A549 (cell line): ENCODE measurements at regions not wholly inside any gene's neighbourhood (a gene's known extent, or its start where the extent isn't known, plus 50 kb on each side); places are given as distances from the start of the nearest gene placed in this dataset.

ENCODE experiments used
- ATAC-seq, 2 experiments: fragments of 200-7000 bp in 1 of 2; fragments of >200 bp in 1 of 2; cut with Nextera tagmentation in 1 of 2; cut with Tn5 transposase in 1 of 2; 3 replicates each; pipeline versions ENCODE4 v1.8.0 to v1.9.1; 2018 to 2020; ENCODE audit warnings: mild to moderate bottlenecking in 1 of 2, moderate library complexity in 1 of 2
- CTCF ChIA-PET: fragments of 300-600 bp; sonication (Branson Sonifier 250); formaldehyde crosslinking; extraction: SDS; loops from one replicate; lab custom pipeline; 2021; ENCODE audit warnings: antibody characterized with exemption, inconsistent platforms; lab: Yijun Ruan, JAX
- POLR2A ChIA-PET: fragments of 350-600 bp; formaldehyde crosslinking; extraction: SDS; loops from one replicate; lab custom pipeline; 2021; ENCODE audit warnings: antibody characterized with exemption, inconsistent platforms; lab: Yijun Ruan, JAX
- DNase-seq, 2 experiments: peaks; one replicate each; pipeline versions ENCODE4 v3.0.0 to v3.0.0-alpha.2; 2011 to 2016; ENCODE audit warnings: low read depth in 1 of 2, low spot score in 1 of 2
- FAIRE-seq: peaks from 2 replicates; lab custom pipeline; 2011; peaks lifted over from hg19 to GRCh38; lab: Jason Lieb, UNC
- H3K27ac ChIP-seq, 2 experiments: fragments of >200 bp; sonication (Bioruptor Twin); formaldehyde crosslinking; 3 replicates each; pipeline ENCODE4 v1.5.1; 2016 to 2017
- H3K4me1 ChIP-seq: fragments of >200 bp; sonication (Bioruptor Twin); formaldehyde crosslinking; 3 replicates; pipeline ENCODE4 v1.6.1; 2016
- H3K4me2 ChIP-seq: fragments of >200 bp; sonication (Bioruptor Twin); formaldehyde crosslinking; 3 replicates; pipeline ENCODE4 v1.6.1; 2016
- H3K4me3 ChIP-seq: fragments of >200 bp; sonication (Bioruptor Twin); formaldehyde crosslinking; 3 replicates; pipeline ENCODE4 v1.5.1; 2016
- H3K9me3 ChIP-seq: fragments of >200 bp; sonication (Bioruptor Twin); formaldehyde crosslinking; 3 replicates; pipeline ENCODE4 v1.6.1; 2016
- BCL3 ChIP-seq: fragments of >200 bp; sonication (Bioruptor Twin); formaldehyde crosslinking; IDR thresholded peaks from 3 replicates; pipeline ENCODE4 v1.6.1; 2016
- BHLHE40 ChIP-seq: IDR thresholded peaks from 2 replicates; pipeline ENCODE4 v1.6.1; 2012; ENCODE audit warnings: low read depth, low read length, inconsistent platforms
- CTCF ChIP-seq: fragments of >200 bp; sonication (Bioruptor Twin); formaldehyde crosslinking; IDR thresholded peaks from 3 replicates; pipeline ENCODE4 v1.5.1; 2016
- EP300 ChIP-seq, 2 experiments: fragments of >200 bp; sonication (Bioruptor Twin); formaldehyde crosslinking; IDR thresholded peaks; 2 replicates in 1 of 2; 3 replicates in 1 of 2; pipeline ENCODE4 v1.6.1; 2016 to 2017
- ESRRA ChIP-seq: fragments of 150-350 bp; IDR thresholded peaks from 2 replicates; pipeline ENCODE4 v1.6.1; 2014; ENCODE audit warnings: mild to moderate bottlenecking, low read length, borderline replicate concordance
- FOSL2 ChIP-seq, 2 experiments: fragments of 450-650 bp in 1 of 2; fragments of >200 bp in 1 of 2; sonication (Bioruptor Twin) in 1 of 2; formaldehyde crosslinking; IDR thresholded peaks; 2 replicates each; pipeline versions ENCODE4 v1.5.0 to v1.6.1; 2016 to 2020; ENCODE audit warnings: mild to moderate bottlenecking in 1 of 2, moderate library complexity in 1 of 2
- HDAC2 ChIP-seq: fragments of 200-600 bp; sonication (generic); IDR thresholded peaks from 2 replicates; pipeline ENCODE4 v1.6.1; 2016
- KDM1A ChIP-seq: fragments of 200-600 bp; sonication (generic); IDR thresholded peaks from 2 replicates; pipeline ENCODE4 v1.6.1; 2016; ENCODE audit warnings: low read depth, mild to moderate bottlenecking
- KDM5A ChIP-seq: fragments of 200-600 bp; sonication (generic); IDR thresholded peaks from 2 replicates; pipeline ENCODE4 v1.6.1; 2016; ENCODE audit warnings: antibody characterized with exemption, mild to moderate bottlenecking
- MAFK ChIP-seq: fragments of 450-650 bp; IDR thresholded peaks from 2 replicates; pipeline ENCODE4 v1.6.1; 2014; ENCODE audit not compliant: partially characterized antibody
- PHF8 ChIP-seq: fragments of 200-600 bp; sonication (generic); IDR thresholded peaks from 2 replicates; pipeline ENCODE4 v1.6.1; 2016; ENCODE audit warnings: low read depth, mild to moderate bottlenecking, antibody characterized with exemption, moderate library complexity, borderline replicate concordance
- POLR2AphosphoS2 ChIP-seq: conservative IDR thresholded peaks from 2 replicates; pipeline ENCODE4 v1.6.1; 2012; ENCODE audit warnings: low read length, improper control_type of control experiment, inconsistent platforms
- REST ChIP-seq: fragments of 200-600 bp; sonication (generic); IDR thresholded peaks from 2 replicates; pipeline ENCODE4 v1.6.1; 2016; ENCODE audit warnings: antibody characterized with exemption, mild to moderate bottlenecking, moderate library complexity
- RFX5 ChIP-seq: fragments of 450-650 bp; IDR thresholded peaks from 2 replicates; pipeline ENCODE4 v1.7.1; 2014; ENCODE audit warnings: antibody characterized with exemption, mild to moderate bottlenecking, moderate library complexity
- RNF2 ChIP-seq: fragments of 200-600 bp; sonication (generic); IDR thresholded peaks from 2 replicates; pipeline ENCODE4 v1.6.1; 2016; ENCODE audit warnings: low read depth, mild to moderate bottlenecking, antibody characterized with exemption, moderate library complexity, borderline replicate concordance
- SMC3 ChIP-seq: fragments of >200 bp; sonication (Bioruptor Twin); formaldehyde crosslinking; IDR thresholded peaks from 3 replicates; pipeline ENCODE4 v1.6.1; 2018; ENCODE audit warnings: inconsistent platforms
- SREBF2 ChIP-seq: fragments of 450-650 bp; IDR thresholded peaks from 2 replicates; pipeline ENCODE4 v1.6.1; 2014; ENCODE audit warnings: mild to moderate bottlenecking, moderate library complexity
- TFCP2L1 ChIP-seq: fragments of 250-450 bp; sonication (Bioruptor Pico); IDR thresholded peaks from 2 replicates; pipeline ENCODE4 v1.5.0; 2021; ENCODE audit warnings: mild to moderate bottlenecking
- ZFP36 ChIP-seq: fragments of 450-650 bp; IDR thresholded peaks from 2 replicates; pipeline ENCODE4 v1.6.1; 2014; ENCODE audit warnings: borderline replicate concordance; ENCODE audit not compliant: partially characterized antibody
- WGBS: methylation state at CpG from one replicate; pipeline ENCODE4 v1.1.6; 2017; ENCODE audit errors: missing lambda C conversion rate; 5-methylcytosine and 5-hydroxymethylcytosine counted together

- no peak overlapping the region for H3K4me2 ChIP-seq
- no peak overlapping the region for H3K27ac ChIP-seq
- DNase-seq (no peak), FAIRE-seq (no peak), ATAC-seq (no peak)
- ChIA-PET CTCF (no interaction called here), POLR2A (no interaction called here)
- no peaks in the 10 kb centered on the region for H3K9me3 ChIP-seq
- TF ChIP-seq REST (no peak), BHLHE40 (no peak), SMC3 (no peak), KDM5A (no peak), BCL3 (no peak), ESRRA (no peak), MAFK (peak; percentile 48)
- H3K4me1 ChIP-seq, result no peaks in the 10 kb centered on the region
- H3K4me3 ChIP-seq, result no peak overlapping the region
- WGBS, result 17% methylated on average over 1 of the region's 1 CpG
Observed at GRCh38 chr5:97835112-97835511, 652.1 kb upstream of the RIOK2 start.

- H3K4me2 ChIP-seq, result no peak overlapping the region
- no peak overlapping the region for H3K27ac ChIP-seq
- no peaks in the 10 kb centered on the region for H3K4me1 ChIP-seq
- POLR2A ChIA-PET, result no interaction called here
- no peak for FAIRE-seq
- DNase-seq, result no peak
- H3K9me3 ChIP-seq, result no peaks in the 10 kb centered on the region
- ATAC-seq, result no peak
- WGBS, result 18% methylated on average over 4 of the region's 4 CpGs
- no peak for TF ChIP-seq POLR2AphosphoS2
- TF ChIP-seq EP300 (IDR thresholded peaks at IDR 0.05), result no peak
- no peak for TF ChIP-seq ZFP36
- no peak for TF ChIP-seq RFX5
- no peak for TF ChIP-seq CTCF
- TF ChIP-seq SREBF2, result no peak
- no peak for TF ChIP-seq HDAC2
- no peak for TF ChIP-seq FOSL2 (IDR thresholded peaks at IDR 0.05)
- TF ChIP-seq FOSL2 (CRISPR knock-in tag; IDR thresholded peaks at IDR 0.05), result no peak
- no peak for TF ChIP-seq PHF8
- TF ChIP-seq KDM1A, result no peak
- no peak for TF ChIP-seq TFCP2L1 (CRISPR knock-in tag)
- TF ChIP-seq, all 56 proteins: peak for 0
- H3K4me3 ChIP-seq, result no peak overlapping the region
- CTCF ChIA-PET, result no interaction called here
Observed at GRCh38 chr5:97836816-97837215, 653.8 kb upstream of the RIOK2 start.

- ATAC-seq (no peak), DNase-seq (peak in 1 of 2 experiments; percentile 6), FAIRE-seq (no peak)
- Histone ChIP-seq H3K4me1 (no peaks in the 10 kb centered on the region), H3K4me3 (no peak overlapping the region), H3K9me3 (no peaks in the 10 kb centered on the region), H3K27ac (no peak overlapping the region), H3K4me2 (no peak overlapping the region)
- ChIA-PET CTCF (no interaction called here), POLR2A (no interaction called here)
- 5% methylated on average over 1 of the region's 1 CpG for WGBS
- TF ChIP-seq FOSL2 (IDR thresholded peaks at IDR 0.05), result no peak
- TF ChIP-seq FOSL2 (CRISPR knock-in tag; IDR thresholded peaks at IDR 0.05), result peak; percentile 27; the same call in 1 of the 2 replicates
- no peak for TF ChIP-seq BCL3
- no peak for TF ChIP-seq RNF2
- no peak for TF ChIP-seq TFCP2L1 (CRISPR knock-in tag)
- no peak for TF ChIP-seq KDM5A
- TF ChIP-seq, all 56 proteins: peak for 1
Observed at GRCh38 chr5:97838214-97838613, 655.2 kb upstream of the RIOK2 start.
